ENCODE measurements at regions not wholly inside any gene's neighbourhood (a gene's known extent, or its start where the extent isn't known, plus 50 kb on each side); places are given as distances from the start of the nearest gene placed in this dataset.

GRCh38 chr20:1761598-1761997 is 104.0 kb upstream of the SIRPG start:
- no CpG with 5 or more reads among the region's 5 CpGs for WGBS, 2 experiments (ENCODE audit: extremely low coverage in 2 of 2, insufficient read length in 1 of 2)
- no peak overlapping the region for H3K56ac ChIP-seq (ENCODE audit: extremely low read depth, insufficient read depth, low read length)
- H3K79me1 ChIP-seq (ENCODE audit: low read depth in 1 of 2, low read length in 2 of 2): no peaks in the 10 kb centered on the region
- CTCF ChIA-PET: interaction anchor here (0.9 kb wide), 1 partner anchor 246 kb away, joined by 3 read pairs; no protein-coding TSS in a partner anchor
- no TSS peak for BruUV-seq (replicated peaks)
- intact Hi-C loops (cut with micrococcal nuclease): loop anchor here (5.0 kb wide), 2 partner anchors 136 to 691 kb away; partner anchors contain the start of gene SIRPA
- no peak overlapping the region for H3K4ac ChIP-seq (ENCODE audit: low read depth, low read length)
- no peak overlapping the region for H3K27ac ChIP-seq (ENCODE audit: insufficient read depth, low read length)
- H3K36me3 ChIP-seq (ENCODE audit: control insufficient read depth, insufficient read depth, low read length): no peaks in the 10 kb centered on the region
- no peak overlapping the region for H4K91ac ChIP-seq (ENCODE audit: insufficient read depth, low read depth, low read length)
- TF ChIP-seq MXI1 (IDR thresholded peaks at IDR 0.05; ENCODE audit: borderline replicate concordance, low read depth, low read length) (no peak), CEBPB (IDR thresholded peaks at IDR 0.05; ENCODE audit: low read depth, low read length) (peak; percentile 61), RCOR1 (IDR thresholded peaks at IDR 0.05; ENCODE audit: insufficient replicate concordance, low read length) (no peak)
- H3K9me3 ChIP-seq (ENCODE audit: control insufficient read depth, insufficient read depth, low read length): no peaks in the 10 kb centered on the region
- no peak overlapping the region for H3K4me3 ChIP-seq (ENCODE audit: insufficient read depth, low read depth, low read length)
- no peaks in the 10 kb centered on the region for H3K9me1 ChIP-seq (ENCODE audit: insufficient read depth, low read length)
- H3K14ac ChIP-seq (replicated peaks; ENCODE audit: low read depth, low read length): no peak overlapping the region
- no peak for DNase-seq
- peak overlapping the region; percentile 9; the same call in 1 of the 2 replicates for H2BK120ac ChIP-seq (ENCODE audit: low read depth, low read length)
- POLR2A ChIA-PET (ENCODE audit: unreplicated experiment): no interaction called here
- no peak overlapping the region for H2AK5ac ChIP-seq (ENCODE audit: low read depth, low read length)
- no peak overlapping the region for H2BK5ac ChIP-seq (ENCODE audit: low read depth, low read length, poor library complexity, severe bottlenecking)
- no peak overlapping the region for H4K8ac ChIP-seq (ENCODE audit: low read depth in 2 of 2, low read length in 2 of 2)
- no peak overlapping the region for H2AK9ac ChIP-seq (replicated peaks; ENCODE audit: low read depth, low read length, poor library complexity)
- H3K9ac ChIP-seq (ENCODE audit: low read depth, low read length): no peak overlapping the region
- ATAC-seq (ENCODE audit: low read depth): no peak
- no peak overlapping the region for H3K18ac ChIP-seq (ENCODE audit: low read depth, low read length)
- H3K4me1 ChIP-seq (ENCODE audit: control insufficient read depth, insufficient read depth, low read length): peaks cover 2% of the 10 kb centered on the region
- in situ Hi-C loops (cut with MboI; ENCODE audit: low sequenced_read_pairs): loop anchor here (10.0 to 25.0 kb wide), 2 partner anchors 413 to 701 kb away; partner anchors contain the start of gene SNRPB
- H3K27me3 ChIP-seq (ENCODE audit: control insufficient read depth, insufficient read depth, low read length): peaks cover 2% of the 10 kb centered on the region; the same call in 1 of the 2 replicates
- H2BK15ac ChIP-seq (ENCODE audit: low read depth, low read length): no peak overlapping the region
- no peak overlapping the region; the same call in 1 of the 2 replicates for H4K5ac ChIP-seq (ENCODE audit: low read depth, low read length)
- dilution Hi-C loops (cut with HindIII; ENCODE audit: low sequenced_read_pairs, unreplicated experiment): no loop called here
- H3K23ac ChIP-seq (ENCODE audit: low read depth, low read length): no peak overlapping the region
- H4K20me1 ChIP-seq (ENCODE audit: insufficient read depth, low read length): no peaks in the 10 kb centered on the region
- H2BK20ac ChIP-seq (ENCODE audit: low read depth, low read length): no peak overlapping the region
- no peak overlapping the region for H3K4me2 ChIP-seq (ENCODE audit: low read depth, low read length)
- no peak overlapping the region for H2AFZ ChIP-seq (replicated peaks; ENCODE audit: low read length, poor library complexity)

Measured in IMR-90 (cell line).